MM.1S (cell line): ENCODE measurements at regions not wholly inside any gene's neighbourhood (a gene's known extent, or its start where the extent isn't known, plus 50 kb on each side); places are given as distances from the start of the nearest gene placed in this dataset.

Source experiments
- CTCF ChIP-seq: fragments of 300-600 bp; sonication (generic); IDR thresholded peaks from 2 replicates; pipeline ENCODE4 v1.5.1; 2016; ENCODE audit warnings: antibody characterized with exemption, low read length, mixed read lengths
- EZH2 ChIP-seq: fragments of 300-600 bp; sonication (generic); optimal IDR thresholded peaks from 2 replicates; pipeline ENCODE3; 2017; ENCODE audit warnings: low read depth, mild to moderate bottlenecking, antibody characterized with exemption, low read length, mixed read lengths
- EZH2phosphoT487 ChIP-seq: fragments of 300-600 bp; sonication (generic); IDR thresholded peaks from 2 replicates; pipeline ENCODE4 v1.6.1; 2018; ENCODE audit warnings: antibody characterized with exemption, low read length

- TF ChIP-seq CTCF = no peak
- TF ChIP-seq EZH2 = no peak
- no peak for TF ChIP-seq EZH2phosphoT487
Measured at GRCh38 chr5:44183753-44184152, 205.5 kb downstream of the FGF10 start.
